Stimulated activated naive CD4-positive, alpha-beta T cell (primary cell): ENCODE measurements at regions not wholly inside any gene's neighbourhood (a gene's known extent, or its start where the extent isn't known, plus 50 kb on each side); places are given as distances from the start of the nearest gene placed in this dataset.

ENCODE experiments used
- DNase-seq, 6 experiments: peaks; one replicate each; lab custom pipeline; 2025; lab: John Stamatoyannopoulos, UW

DNA sequence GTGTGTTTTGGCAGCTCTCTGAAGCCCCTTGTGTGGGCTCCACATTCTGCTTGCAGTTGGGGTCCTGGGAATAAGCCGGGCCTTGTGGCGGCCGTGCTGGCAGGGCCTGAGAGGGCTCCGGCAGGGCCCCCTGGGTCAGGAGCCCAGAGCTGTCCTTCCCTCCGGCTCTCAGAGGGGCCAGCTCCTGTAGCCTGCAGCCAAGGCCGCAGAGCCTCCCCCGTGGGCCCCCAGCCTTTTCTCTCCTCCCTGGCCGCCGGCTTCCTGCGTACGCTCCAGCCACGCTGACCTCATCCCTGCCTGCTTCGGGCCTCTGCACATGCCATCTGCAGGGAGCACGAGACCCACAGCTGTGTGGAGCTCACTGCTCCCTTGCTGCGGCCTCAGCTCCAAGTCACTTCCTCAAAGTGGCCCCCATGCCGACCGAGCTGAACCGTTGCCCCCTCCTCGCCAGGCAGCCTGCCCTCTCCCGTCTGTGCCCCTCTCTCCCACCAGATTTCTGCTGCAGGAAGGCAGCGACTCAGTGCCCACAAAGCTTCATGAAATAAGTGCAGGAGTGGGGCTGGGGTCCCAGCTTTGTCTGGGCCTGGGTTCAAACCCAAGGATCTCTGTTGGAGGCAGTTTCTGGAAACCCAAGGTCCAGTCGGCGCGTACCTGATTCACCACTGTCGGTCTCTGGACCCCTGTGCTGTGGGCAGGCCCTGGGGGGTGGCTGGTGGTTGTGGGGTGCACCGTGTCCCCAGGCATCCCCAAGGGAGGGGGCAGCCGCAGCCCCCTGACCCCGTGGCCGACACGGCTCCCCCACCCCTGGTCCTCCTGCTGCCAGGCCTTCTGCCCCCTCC is 57.1 kb upstream of the NKX1-1 start:
- no peak for DNase-seq

DNA sequence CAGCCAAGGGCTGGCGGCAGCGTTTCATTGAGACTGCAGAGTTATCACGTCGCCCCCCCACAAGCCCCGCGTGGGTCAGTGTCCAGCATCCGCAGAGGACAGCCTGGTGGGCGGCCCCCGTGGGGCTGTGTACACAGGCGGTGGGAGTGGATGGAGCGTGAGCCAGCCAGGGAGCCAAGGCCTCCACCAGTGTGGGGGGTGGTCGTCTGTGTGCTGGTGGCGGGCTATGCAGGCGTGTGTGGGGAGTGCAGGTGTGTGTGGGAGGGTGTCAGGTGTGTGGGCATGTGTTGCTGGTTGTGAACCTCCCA is 56.5 kb upstream of the NKX1-1 start:
- DNase-seq: no peak

DNA sequence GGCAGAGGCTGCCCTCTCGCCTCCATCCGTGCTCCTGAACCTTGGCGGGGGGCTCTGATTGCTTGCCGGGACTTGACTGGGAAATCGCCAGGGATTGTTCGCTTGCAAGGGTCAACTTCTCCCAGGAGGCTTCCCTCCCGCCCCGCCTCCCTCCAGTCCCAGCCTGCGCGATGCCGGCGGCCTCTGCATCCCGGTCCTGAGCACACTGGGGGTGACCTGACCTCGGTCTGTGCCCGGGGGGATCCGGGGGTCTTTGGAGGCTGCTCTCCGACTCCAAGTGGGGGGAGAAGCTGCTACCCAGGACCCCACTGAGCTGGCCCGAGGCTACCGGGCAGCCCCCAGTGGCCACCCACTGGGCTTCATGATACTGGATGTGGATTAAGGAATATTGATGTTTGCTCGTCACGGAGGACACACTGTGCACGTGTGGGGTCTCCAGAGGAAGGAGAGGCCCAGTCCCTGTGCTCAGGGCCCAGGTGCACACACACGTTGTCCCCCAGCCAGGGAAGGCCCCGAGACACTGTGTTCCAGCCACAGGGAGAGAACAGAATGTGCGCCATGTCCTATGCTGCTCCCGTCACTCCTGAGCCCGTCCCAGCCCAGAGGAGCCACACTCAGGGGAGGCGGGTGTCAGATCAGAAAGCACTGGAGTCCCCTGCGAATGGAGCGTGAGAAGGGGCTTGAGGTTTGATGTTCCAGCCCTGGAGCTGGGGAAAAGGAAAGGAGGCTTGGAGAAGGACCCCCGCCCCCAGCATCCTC is 55.9 kb upstream of the NKX1-1 start:
- no peak for DNase-seq

DNA sequence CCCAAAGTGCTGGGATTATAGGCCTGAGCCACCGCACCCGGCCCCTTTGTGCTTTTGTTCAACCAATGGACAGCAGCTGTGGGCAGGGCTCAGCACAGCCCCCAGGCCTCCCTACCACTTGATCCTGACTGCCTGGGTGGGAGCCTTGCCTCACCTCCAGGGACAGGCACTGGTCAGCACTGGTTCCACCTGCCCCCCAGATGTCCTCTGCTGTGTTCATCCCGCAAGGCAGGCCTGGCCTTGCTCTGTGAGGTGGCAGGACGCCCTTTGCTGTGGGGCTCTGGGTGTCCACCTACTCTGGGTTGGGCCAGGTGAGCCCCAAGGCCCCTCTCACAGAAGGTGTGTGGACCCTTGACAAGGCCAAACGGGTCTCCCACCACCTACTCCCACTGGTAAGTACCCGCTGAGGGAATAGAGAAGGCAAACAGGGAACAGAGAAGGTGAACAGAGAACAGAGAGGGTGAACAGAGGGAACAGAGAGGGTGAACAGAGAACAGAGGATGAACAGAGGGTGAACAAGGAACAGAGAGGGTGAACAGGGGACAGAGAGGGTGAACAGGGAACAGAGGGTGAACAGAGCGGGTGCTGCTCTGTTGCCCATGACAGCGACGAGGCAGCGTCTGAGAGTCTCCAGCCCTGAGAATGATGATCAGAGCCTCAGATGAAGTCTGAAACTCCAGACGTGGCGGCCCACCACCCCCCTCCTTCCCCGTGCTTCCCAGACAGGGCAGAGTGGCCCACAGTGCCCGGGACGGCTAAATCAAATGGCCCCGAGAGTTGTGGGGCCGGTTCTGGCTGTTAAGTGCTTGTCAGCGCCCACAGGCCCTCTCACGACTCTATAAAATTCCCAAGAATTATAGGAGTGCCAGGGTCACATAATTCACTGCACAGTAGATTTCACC is 55.0 kb upstream of the NKX1-1 start:
- DNase-seq: no peak

DNA sequence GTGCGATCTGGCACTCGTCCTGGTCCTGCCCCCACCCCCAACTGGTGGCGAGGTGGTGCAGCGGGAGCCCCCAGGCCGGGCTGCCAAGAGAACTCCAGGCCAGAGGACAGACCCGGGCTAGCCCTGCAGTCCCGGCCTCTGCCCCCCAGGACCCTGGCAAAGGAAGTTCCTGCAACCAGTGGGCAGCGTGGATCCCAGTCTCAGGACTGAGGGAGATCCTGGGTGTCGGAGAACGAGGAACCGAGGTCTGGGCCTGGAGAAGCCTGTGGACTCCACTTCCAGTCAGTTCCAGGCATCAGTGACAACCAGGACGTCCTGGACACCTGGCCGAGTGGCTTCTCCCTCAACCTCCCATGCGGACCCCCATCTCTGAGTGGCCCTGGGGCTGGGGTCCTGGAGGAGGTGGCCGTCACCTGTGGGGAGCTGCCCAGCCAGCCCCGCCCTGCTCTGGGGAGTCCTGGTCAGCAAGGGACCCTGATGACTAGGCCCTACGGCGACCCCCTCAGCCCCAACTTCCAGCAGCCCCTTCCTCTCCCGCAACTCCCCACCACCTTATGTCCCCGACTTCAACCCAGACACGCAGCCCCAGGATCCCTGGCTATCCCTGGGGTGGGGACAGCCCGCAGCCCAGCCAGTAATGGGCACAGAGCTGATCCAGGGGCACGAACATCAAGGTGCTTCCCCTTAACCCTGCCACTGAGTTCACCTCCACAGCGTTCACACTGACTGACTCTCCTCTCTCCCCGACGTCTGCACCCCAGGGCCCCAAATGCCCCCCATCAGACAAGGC is 53.7 kb upstream of the NKX1-1 start:
- DNase-seq: no peak

DNA sequence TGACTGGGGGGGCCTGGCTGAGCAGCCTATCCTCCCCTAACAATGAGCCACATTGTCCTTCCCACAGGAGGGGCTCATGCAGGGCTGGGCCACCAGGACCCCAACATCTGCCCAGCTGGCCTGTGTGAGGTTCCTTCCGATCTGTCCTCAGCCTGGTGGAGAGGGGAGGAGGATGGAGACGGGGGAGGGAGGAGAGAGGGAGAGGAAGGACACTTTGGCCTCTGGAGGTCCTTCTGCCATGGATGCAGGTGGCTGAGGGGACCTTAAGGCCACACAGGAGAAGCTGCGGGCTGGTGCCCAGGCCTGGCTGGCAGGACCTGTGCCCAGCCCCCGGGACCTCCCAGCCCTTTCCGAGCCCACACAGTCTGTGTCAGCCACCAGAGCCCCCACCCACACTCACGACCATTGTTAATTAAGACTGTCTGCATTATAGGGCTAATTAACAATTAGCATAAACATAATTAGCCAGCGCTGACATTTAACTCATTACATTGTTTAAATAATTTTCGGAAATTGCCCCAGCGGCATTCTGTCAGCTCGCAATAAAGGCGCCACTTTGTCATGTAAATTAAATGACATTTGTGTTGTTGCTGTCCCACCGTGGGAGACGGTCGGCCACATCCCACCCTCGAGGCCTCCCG is 53.0 kb upstream of the NKX1-1 start:
- DNase-seq: no peak

DNA sequence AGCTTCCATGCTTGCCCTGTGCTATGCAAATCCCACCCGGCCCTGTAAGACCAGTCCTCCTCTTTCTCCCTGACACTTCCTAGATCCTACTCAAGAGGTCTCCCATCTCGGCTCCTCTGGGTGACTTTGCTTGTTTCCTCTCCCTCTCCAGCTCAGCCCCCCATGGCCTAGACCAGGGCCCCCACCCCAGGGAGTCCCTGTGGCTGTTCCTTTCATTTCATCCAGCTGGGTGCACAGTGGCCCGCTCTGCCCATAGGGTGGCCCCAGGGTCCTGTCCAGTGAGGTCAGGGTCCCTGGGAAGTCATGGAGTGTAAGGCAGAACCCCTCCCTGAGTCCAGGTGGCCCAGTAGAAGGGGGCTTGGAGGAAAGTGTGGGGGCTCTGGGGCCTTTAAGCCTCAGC is 52.3 kb upstream of the NKX1-1 start:
- no peak for DNase-seq
